Neural progenitor cell (in vitro differentiated cells): ENCODE measurements at regions not wholly inside any gene's neighbourhood (a gene's known extent, or its start where the extent isn't known, plus 50 kb on each side); places are given as distances from the start of the nearest gene placed in this dataset.

Experiments
- DNase-seq: peaks from one replicate; pipeline ENCODE4 v3.0.0-alpha.2; 2016; ENCODE audit warnings: low spot score
- H2AFZ ChIP-seq: fragments of 200-600 bp; sonication (generic); replicated peaks from 2 replicates; pipeline ENCODE4 v1.6.1; 2016; ENCODE audit warnings: antibody characterized with exemption
- H3F3A ChIP-seq: fragments of 200-600 bp; sonication (generic); 2 replicates; pipeline ENCODE4 v1.6.1; 2016; ENCODE audit warnings: antibody characterized with exemption, low read depth
- H3K27ac ChIP-seq: fragments of 200-600 bp; sonication (generic); 2 replicates; pipeline ENCODE4 v1.5.1; 2016; ENCODE audit warnings: mild to moderate bottlenecking
- H3K27me3 ChIP-seq: fragments of 200-600 bp; sonication (generic); 2 replicates; pipeline ENCODE4 v1.6.1; 2016; ENCODE audit warnings: mild to moderate bottlenecking, moderate library complexity
- H3K36me3 ChIP-seq: fragments of 200-600 bp; sonication (generic); 2 replicates; pipeline ENCODE4 v1.5.1; 2016
- H3K4me1 ChIP-seq: fragments of 200-600 bp; sonication (generic); 2 replicates; pipeline ENCODE4 v1.6.1; 2016; ENCODE audit warnings: mixed run types
- H3K4me2 ChIP-seq: fragments of 200-600 bp; sonication (generic); 2 replicates; pipeline ENCODE4 v1.6.1; 2016
- H3K4me3 ChIP-seq: fragments of 200-600 bp; sonication (generic); 2 replicates; pipeline ENCODE4 v1.5.1; 2016
- H3K79me2 ChIP-seq: fragments of 200-600 bp; sonication (generic); 2 replicates; pipeline ENCODE4 v1.6.1; 2016; ENCODE audit warnings: low read depth
- H3K9ac ChIP-seq: fragments of 200-600 bp; sonication (generic); 2 replicates; pipeline ENCODE4 v1.6.1; 2016
- H3K9me3 ChIP-seq: fragments of 200-600 bp; sonication (generic); 2 replicates; pipeline ENCODE4 v1.5.1; 2016; ENCODE audit warnings: low read depth
- H4K20me1 ChIP-seq: fragments of 200-600 bp; sonication (generic); 2 replicates; pipeline ENCODE4 v1.6.1; 2016; ENCODE audit warnings: low read depth
- H3K27ac Mint-ChIP-seq: 3 replicates; pipeline ENCODE4 v1.8.0; 2021; ENCODE audit warnings: mixed read lengths
- H3K27me3 Mint-ChIP-seq: 2 replicates; pipeline ENCODE4 v1.8.0; 2022; ENCODE audit warnings: low read depth, mild to moderate bottlenecking, inconsistent platforms, moderate library complexity, mixed read lengths; ENCODE audit not compliant: insufficient read depth
- H3K36me3 Mint-ChIP-seq: 3 replicates; pipeline ENCODE4 v1.8.0; 2021; ENCODE audit warnings: mixed read lengths
- H3K4me1 Mint-ChIP-seq: 3 replicates; pipeline ENCODE4 v1.8.0; 2021; ENCODE audit warnings: mixed read lengths
- H3K4me3 Mint-ChIP-seq: 3 replicates; pipeline ENCODE4 v1.8.0; 2021; ENCODE audit warnings: mild to moderate bottlenecking, moderate library complexity, mixed read lengths
- H3K9me3 Mint-ChIP-seq: 3 replicates; pipeline ENCODE4 v1.8.0; 2020; ENCODE audit warnings: mixed read lengths
- CTCF ChIP-seq: fragments of 200-600 bp; sonication (generic); IDR thresholded peaks from 2 replicates; pipeline ENCODE4 v1.5.1; 2017; ENCODE audit warnings: antibody characterized with exemption, mild to moderate bottlenecking
- EZH2 ChIP-seq: fragments of 200-600 bp; sonication (generic); IDR thresholded peaks from 2 replicates; pipeline ENCODE4 v1.6.1; 2017; ENCODE audit warnings: antibody characterized with exemption, mild to moderate bottlenecking, moderate library complexity
- EZH2phosphoT487 ChIP-seq: fragments of 200-600 bp; sonication (generic); IDR thresholded peaks from 2 replicates; pipeline ENCODE4 v1.6.1; 2017; ENCODE audit warnings: antibody characterized with exemption

- no peaks in the 10 kb centered on the region for H3K79me2 ChIP-seq
- Mint-ChIP-seq H3K36me3 (no peaks in the 10 kb centered on the region), H3K27me3 (no peaks in the 10 kb centered on the region), H3K4me3 (no peak overlapping the region), H3K9me3 (no peaks in the 10 kb centered on the region), H3K4me1 (no peaks in the 10 kb centered on the region), H3K27ac (no peak overlapping the region)
- H3F3A ChIP-seq = no peaks in the 10 kb centered on the region
- no peak for TF ChIP-seq CTCF
- no peak for TF ChIP-seq EZH2
- no peak for TF ChIP-seq EZH2phosphoT487
- H3K9ac ChIP-seq = no peak overlapping the region
- no peaks in the 10 kb centered on the region for H4K20me1 ChIP-seq
- no peak for DNase-seq
- peaks cover 7% of the 10 kb centered on the region for H3K4me1 ChIP-seq
- H3K36me3 ChIP-seq = no peaks in the 10 kb centered on the region
- no peak overlapping the region for H2AFZ ChIP-seq
- H3K4me2 ChIP-seq = no peak overlapping the region
- no peak overlapping the region for H3K4me3 ChIP-seq
- no peaks in the 10 kb centered on the region for H3K9me3 ChIP-seq
- H3K27me3 ChIP-seq = no peaks in the 10 kb centered on the region
- no peak overlapping the region for H3K27ac ChIP-seq
Observed at GRCh38 chr12:30072824-30073223, 289.1 kb upstream of the TMTC1 start.

- Histone ChIP-seq H3K27me3 (no peaks in the 10 kb centered on the region), H3K4me1 (no peaks in the 10 kb centered on the region), H4K20me1 (no peaks in the 10 kb centered on the region), H3K9me3 (no peaks in the 10 kb centered on the region), H3K27ac (no peak overlapping the region), H3F3A (no peaks in the 10 kb centered on the region), H2AFZ (no peak overlapping the region), H3K4me2 (no peak overlapping the region), H3K4me3 (no peak overlapping the region), H3K36me3 (no peaks in the 10 kb centered on the region), H3K9ac (no peak overlapping the region), H3K79me2 (no peaks in the 10 kb centered on the region)
- no peak overlapping the region for H3K4me3 Mint-ChIP-seq
- H3K9me3 Mint-ChIP-seq = no peaks in the 10 kb centered on the region
- no peaks in the 10 kb centered on the region for H3K36me3 Mint-ChIP-seq
- H3K27ac Mint-ChIP-seq = no peak overlapping the region
- H3K27me3 Mint-ChIP-seq = no peaks in the 10 kb centered on the region
- no peaks in the 10 kb centered on the region for H3K4me1 Mint-ChIP-seq
- TF ChIP-seq CTCF (no peak), EZH2phosphoT487 (no peak), EZH2 (no peak)
- no peak for DNase-seq
Observed at GRCh38 chr12:30067146-30067545, 283.4 kb upstream of the TMTC1 start.

GRCh38 chr12:30064906-30065305, 281.2 kb upstream of the TMTC1 start:
- TF ChIP-seq EZH2 (no peak), EZH2phosphoT487 (no peak)
- H3K36me3 ChIP-seq = no peaks in the 10 kb centered on the region
- no peaks in the 10 kb centered on the region for H3K79me2 ChIP-seq
- no peak overlapping the region for H3K9ac ChIP-seq
- no peak overlapping the region for H3K27ac ChIP-seq
- Mint-ChIP-seq H3K9me3 (no peaks in the 10 kb centered on the region), H3K27me3 (no peaks in the 10 kb centered on the region), H3K36me3 (no peaks in the 10 kb centered on the region), H3K27ac (no peak overlapping the region), H3K4me1 (no peaks in the 10 kb centered on the region), H3K4me3 (no peak overlapping the region)
- H3K27me3 ChIP-seq = no peaks in the 10 kb centered on the region
- no peak for DNase-seq
- no peaks in the 10 kb centered on the region for H3K4me1 ChIP-seq
- no peak overlapping the region for H3K4me3 ChIP-seq
- no peak overlapping the region for H2AFZ ChIP-seq
- no peaks in the 10 kb centered on the region for H3F3A ChIP-seq
- H3K9me3 ChIP-seq = no peaks in the 10 kb centered on the region
- H3K4me2 ChIP-seq = no peak overlapping the region
- H4K20me1 ChIP-seq = no peaks in the 10 kb centered on the region

- Histone ChIP-seq H3K9me3 (no peaks in the 10 kb centered on the region), H3K4me2 (no peak overlapping the region), H2AFZ (no peak overlapping the region), H3K4me3 (no peak overlapping the region), H4K20me1 (no peaks in the 10 kb centered on the region), H3F3A (no peaks in the 10 kb centered on the region), H3K27ac (no peak overlapping the region), H3K27me3 (no peaks in the 10 kb centered on the region), H3K36me3 (no peaks in the 10 kb centered on the region), H3K4me1 (no peaks in the 10 kb centered on the region), H3K9ac (no peak overlapping the region), H3K79me2 (no peaks in the 10 kb centered on the region)
- H3K9me3 Mint-ChIP-seq = no peaks in the 10 kb centered on the region
- no peaks in the 10 kb centered on the region for H3K27me3 Mint-ChIP-seq
- no peak overlapping the region for H3K4me3 Mint-ChIP-seq
- H3K4me1 Mint-ChIP-seq = no peaks in the 10 kb centered on the region
- TF ChIP-seq EZH2 (no peak), CTCF (no peak), EZH2phosphoT487 (no peak)
- no peaks in the 10 kb centered on the region for H3K36me3 Mint-ChIP-seq
- no peak overlapping the region for H3K27ac Mint-ChIP-seq
- no peak for DNase-seq
Observed at GRCh38 chr12:30063435-30063945, 279.7 kb upstream of the TMTC1 start.
